ENCODE measurements at regions not wholly inside any gene's neighbourhood (a gene's known extent, or its start where the extent isn't known, plus 50 kb on each side); places are given as distances from the start of the nearest gene placed in this dataset.
"Not testable (repeated sequence)": the region's sequence is repeated elsewhere in the genome, so short reads cannot be mapped to it uniquely, and the experiment has no call there.

DNA sequence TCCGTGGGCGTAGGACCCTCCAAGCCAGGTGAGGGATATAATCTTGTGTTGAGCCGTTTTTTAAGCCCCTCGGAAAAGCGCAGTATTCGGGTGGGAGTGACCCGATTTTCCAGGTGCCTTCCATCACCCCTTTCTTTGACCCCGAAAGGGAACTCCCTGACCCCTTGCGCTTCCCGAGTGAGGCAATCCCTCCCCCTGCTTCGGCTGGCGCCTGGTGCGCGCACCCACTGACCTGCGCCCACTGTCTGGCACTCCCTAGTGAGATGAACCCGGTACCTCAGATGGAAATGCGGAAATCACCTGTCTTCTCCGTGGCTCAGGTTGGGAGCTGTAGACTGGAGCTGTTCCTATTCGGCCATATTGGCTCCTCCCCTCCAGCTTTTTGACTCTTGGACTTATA is 1365.0 kb downstream of the GRIK2 start:
- H3K4me3 ChIP-seq (ENCODE audit: extremely low read depth in 1 of 4, insufficient read depth in 2 of 4, low read depth in 3 of 4, low read length in 4 of 4); H2AFZ ChIP-seq (ENCODE audit: low read length); FAIRE-seq; H3K4me1 ChIP-seq (replicated peaks in 1 of 4; ENCODE audit: control insufficient read depth in 3 of 4, insufficient read depth in 4 of 4, low read length in 3 of 4); H3K27ac ChIP-seq (ENCODE audit: low read depth, low read length); H4K20me1 ChIP-seq (replicated peaks in 1 of 2; ENCODE audit: control insufficient read depth in 1 of 2, insufficient read depth in 2 of 2, low read length in 2 of 2); H4K8ac ChIP-seq (ENCODE audit: extremely low read depth, insufficient read depth, low read length); DNase-seq (ENCODE audit: low read depth in 1 of 2, low spot score in 2 of 2); CTCF ChIA-PET (ENCODE audit: partially characterized antibody); H4K91ac ChIP-seq (replicated peaks; ENCODE audit: insufficient read length, low read length); H3K23me2 ChIP-seq (ENCODE audit: low read depth, low read length); H3K79me2 ChIP-seq (ENCODE audit: control insufficient read depth in 1 of 2, insufficient read depth in 2 of 2, low read length in 2 of 2); H2BK15ac ChIP-seq (ENCODE audit: low read length); H3K4me2 ChIP-seq (ENCODE audit: insufficient read depth in 1 of 2, low read depth in 2 of 2, low read length in 2 of 2); H2BK120ac ChIP-seq (replicated peaks; ENCODE audit: low read depth, low read length); H2AK5ac ChIP-seq (ENCODE audit: low read depth, low read length); H2BK20ac ChIP-seq (ENCODE audit: low read length); H3K23ac ChIP-seq (ENCODE audit: insufficient read length); H3K9me3 ChIP-seq (ENCODE audit: insufficient read depth in 2 of 2, low read depth in 1 of 2, low read length in 1 of 2); H3K9ac ChIP-seq (replicated peaks in 1 of 4; ENCODE audit: extremely low read depth in 1 of 4, low read depth in 3 of 4, low read length in 3 of 4); H3K27me3 ChIP-seq (replicated peaks in 1 of 4; ENCODE audit: control insufficient read depth in 3 of 4, extremely low read depth in 1 of 4, insufficient read depth in 3 of 4, low read length in 3 of 4); H2BK12ac ChIP-seq (ENCODE audit: low read depth, low read length); H3K18ac ChIP-seq (ENCODE audit: extremely low read depth, low read length); H2BK5ac ChIP-seq (ENCODE audit: low read depth, low read length); H4K5ac ChIP-seq (ENCODE audit: insufficient read length, low read depth, low read length); H3K14ac ChIP-seq (ENCODE audit: insufficient read length); POLR2A ChIA-PET (ENCODE audit: partially characterized antibody); H3K4ac ChIP-seq (replicated peaks; ENCODE audit: insufficient read length, low read depth, low read length); H3K79me1 ChIP-seq (ENCODE audit: low read depth, low read length); H3K56ac ChIP-seq (replicated peaks; ENCODE audit: insufficient read length, low read depth, low read length); H3K36me3 ChIP-seq (ENCODE audit: control insufficient read depth in 2 of 4, insufficient read depth in 4 of 4, low read length in 3 of 4): not testable (repeated sequence)
- 93% methylated on average over 19 of the region's 19 CpGs; no CpG with 5 or more reads in 1 of the 2 experiments for WGBS, 2 experiments (ENCODE audit: extremely low coverage in 1 of 2, insufficient coverage in 1 of 2, insufficient read length in 1 of 2, insufficient replicate concordance in 2 of 2, low coverage in 1 of 2, low lambda C conversion rate in 2 of 2, missing lambda C conversion rate in 1 of 2)

Measured in H1 (cell line).